ENCODE measurements at regions not wholly inside any gene's neighbourhood (a gene's known extent, or its start where the extent isn't known, plus 50 kb on each side); places are given as distances from the start of the nearest gene placed in this dataset.

DNA sequence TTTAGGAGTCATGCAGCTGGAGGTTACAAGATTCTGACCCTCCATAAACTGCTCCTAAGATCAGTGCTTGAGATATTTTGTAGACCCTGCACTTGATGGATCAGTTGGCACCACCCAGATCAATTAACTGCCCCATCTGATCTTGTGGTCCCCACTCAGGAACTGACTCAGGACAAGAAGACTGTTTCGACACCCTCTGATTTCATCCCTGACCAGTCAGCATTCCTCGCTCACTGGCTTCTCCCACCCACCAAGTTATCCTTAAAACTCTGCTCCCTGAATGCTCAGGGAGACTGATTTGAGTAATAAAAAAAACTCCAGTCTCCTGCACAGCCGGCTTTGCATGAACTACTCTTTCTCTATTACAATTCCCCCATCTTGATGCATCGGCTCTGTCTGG lies 360.2 kb downstream of the GALC start:
- TF ChIP-seq, protein P1, sequence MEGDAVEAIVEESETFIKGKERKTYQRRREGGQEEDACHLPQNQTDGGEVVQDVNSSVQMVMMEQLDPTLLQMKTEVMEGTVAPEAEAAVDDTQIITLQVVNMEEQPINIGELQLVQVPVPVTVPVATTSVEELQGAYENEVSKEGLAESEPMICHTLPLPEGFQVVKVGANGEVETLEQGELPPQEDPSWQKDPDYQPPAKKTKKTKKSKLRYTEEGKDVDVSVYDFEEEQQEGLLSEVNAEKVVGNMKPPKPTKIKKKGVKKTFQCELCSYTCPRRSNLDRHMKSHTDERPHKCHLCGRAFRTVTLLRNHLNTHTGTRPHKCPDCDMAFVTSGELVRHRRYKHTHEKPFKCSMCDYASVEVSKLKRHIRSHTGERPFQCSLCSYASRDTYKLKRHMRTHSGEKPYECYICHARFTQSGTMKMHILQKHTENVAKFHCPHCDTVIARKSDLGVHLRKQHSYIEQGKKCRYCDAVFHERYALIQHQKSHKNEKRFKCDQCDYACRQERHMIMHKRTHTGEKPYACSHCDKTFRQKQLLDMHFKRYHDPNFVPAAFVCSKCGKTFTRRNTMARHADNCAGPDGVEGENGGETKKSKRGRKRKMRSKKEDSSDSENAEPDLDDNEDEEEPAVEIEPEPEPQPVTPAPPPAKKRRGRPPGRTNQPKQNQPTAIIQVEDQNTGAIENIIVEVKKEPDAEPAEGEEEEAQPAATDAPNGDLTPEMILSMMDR (IDR thresholded peaks at IDR 0.05; ENCODE audit: low read length): no peak
- no peak for TF ChIP-seq EZH2phosphoT487 (IDR thresholded peaks at IDR 0.05; ENCODE audit: low read length)
- no peak for TF ChIP-seq EZH2 (optimal IDR thresholded peaks at IDR 0.05; ENCODE audit: low read depth, low read length)
